Loucy (cell line): ENCODE measurements at regions not wholly inside any gene's neighbourhood (a gene's known extent, or its start where the extent isn't known, plus 50 kb on each side); places are given as distances from the start of the nearest gene placed in this dataset.

Experiments
- H2AFZ ChIP-seq: fragments of 200-600 bp; sonication (generic); 2 replicates; pipeline ENCODE4 v1.6.0; 2016; ENCODE audit warnings: antibody characterized with exemption, mild to moderate bottlenecking, low read length, moderate library complexity
- H3F3A ChIP-seq: fragments of 200-600 bp; 2 replicates; pipeline ENCODE4 v1.6.0; 2016; ENCODE audit warnings: antibody characterized with exemption, low read depth, mild to moderate bottlenecking
- H3K27me3 ChIP-seq: fragments of 200-600 bp; sonication (generic); 2 replicates; pipeline ENCODE4 v1.6.1; 2014; ENCODE audit warnings: low read length, mild to moderate bottlenecking; ENCODE audit not compliant: insufficient read depth, poor library complexity, severe bottlenecking
- H3K36me3 ChIP-seq: fragments of 200-600 bp; sonication (generic); 2 replicates; pipeline ENCODE4 v1.6.1; 2016; ENCODE audit warnings: low read length; ENCODE audit not compliant: insufficient read depth
- H3K4me1 ChIP-seq: fragments of 200-600 bp; sonication (generic); 2 replicates; pipeline ENCODE4 v1.5.1; 2014; ENCODE audit warnings: low read length, mild to moderate bottlenecking; ENCODE audit not compliant: insufficient read depth, poor library complexity, severe bottlenecking
- H3K4me2 ChIP-seq: fragments of 200-600 bp; sonication (generic); 2 replicates; pipeline ENCODE4 v1.6.0; 2014; ENCODE audit warnings: antibody characterized with exemption, low read length, low read depth, mild to moderate bottlenecking; ENCODE audit not compliant: poor library complexity, severe bottlenecking
- H3K4me3 ChIP-seq: fragments of 200-600 bp; sonication (generic); 2 replicates; pipeline ENCODE4 v1.5.1; 2014; ENCODE audit warnings: low read length, mild to moderate bottlenecking, mixed read lengths; ENCODE audit not compliant: poor library complexity, severe bottlenecking
- H3K79me2 ChIP-seq: fragments of 200-600 bp; sonication (generic); 2 replicates; pipeline ENCODE4 v1.6.1; 2014; ENCODE audit warnings: low read length; ENCODE audit not compliant: insufficient read depth
- H3K9ac ChIP-seq: fragments of 200-600 bp; sonication (generic); 2 replicates; pipeline ENCODE4 v1.6.0; 2014; ENCODE audit warnings: mild to moderate bottlenecking, low read depth, low read length, moderate library complexity; ENCODE audit not compliant: poor library complexity, severe bottlenecking
- H3K9me2 ChIP-seq: fragments of 200-600 bp; sonication (generic); replicated peaks from 2 replicates; pipeline ENCODE4 v1.6.1; 2016; ENCODE audit warnings: low read depth, low read length, mixed read lengths
- H3K9me3 ChIP-seq: fragments of 200-600 bp; sonication (generic); 2 replicates; pipeline ENCODE4 v1.6.1; 2014; ENCODE audit warnings: mild to moderate bottlenecking, antibody characterized with exemption, low read length, low read depth; ENCODE audit not compliant: insufficient read depth
- H4K20me1 ChIP-seq: fragments of 200-600 bp; sonication (generic); 2 replicates; pipeline ENCODE4 v1.6.0; 2014; ENCODE audit warnings: antibody characterized with exemption, low read length, mild to moderate bottlenecking; ENCODE audit not compliant: insufficient read depth, poor library complexity, severe bottlenecking
- CTCF ChIP-seq: fragments of 200-600 bp; sonication (generic); conservative IDR thresholded peaks from 2 replicates; pipeline ENCODE4 v1.5.1; 2014; ENCODE audit warnings: mild to moderate bottlenecking, antibody characterized with exemption, low read length
- EZH2phosphoT487 ChIP-seq: fragments of 200-600 bp; IDR thresholded peaks from 2 replicates; pipeline ENCODE4 v1.6.1; 2018; ENCODE audit warnings: antibody characterized with exemption, mild to moderate bottlenecking, moderate library complexity, borderline replicate concordance

DNA sequence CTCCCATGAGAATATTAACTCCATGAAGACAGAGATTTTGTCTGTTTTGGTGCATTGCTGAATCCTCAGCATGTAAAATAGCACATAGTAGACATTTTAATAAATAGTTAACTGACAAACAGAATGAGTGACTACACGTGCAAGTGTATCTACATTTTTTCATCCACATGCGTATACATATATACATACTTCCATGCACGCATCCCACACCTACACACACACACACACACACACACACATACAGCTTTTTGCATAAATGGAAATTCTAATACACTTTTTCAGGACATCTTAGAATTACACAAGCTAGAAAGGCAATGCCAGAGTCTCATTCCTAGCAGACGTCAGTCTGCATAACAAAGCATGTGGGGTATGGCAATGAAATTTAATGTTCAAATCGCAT is 139.7 kb upstream of the LRFN2 start:
- Histone ChIP-seq H3K4me2 (no peak overlapping the region), H4K20me1 (no peaks in the 10 kb centered on the region), H3K9me2 (no peaks in the 10 kb centered on the region), H3K4me3 (no peak overlapping the region), H3K9ac (no peak overlapping the region), H3K79me2 (no peaks in the 10 kb centered on the region), H3K36me3 (no peaks in the 10 kb centered on the region), H3K27me3 (no peaks in the 10 kb centered on the region), H2AFZ (no peak overlapping the region), H3F3A (no peaks in the 10 kb centered on the region), H3K4me1 (peaks cover 3% of the 10 kb centered on the region), H3K9me3 (no peaks in the 10 kb centered on the region)
- TF ChIP-seq CTCF: no peak
- no peak for TF ChIP-seq EZH2phosphoT487

DNA sequence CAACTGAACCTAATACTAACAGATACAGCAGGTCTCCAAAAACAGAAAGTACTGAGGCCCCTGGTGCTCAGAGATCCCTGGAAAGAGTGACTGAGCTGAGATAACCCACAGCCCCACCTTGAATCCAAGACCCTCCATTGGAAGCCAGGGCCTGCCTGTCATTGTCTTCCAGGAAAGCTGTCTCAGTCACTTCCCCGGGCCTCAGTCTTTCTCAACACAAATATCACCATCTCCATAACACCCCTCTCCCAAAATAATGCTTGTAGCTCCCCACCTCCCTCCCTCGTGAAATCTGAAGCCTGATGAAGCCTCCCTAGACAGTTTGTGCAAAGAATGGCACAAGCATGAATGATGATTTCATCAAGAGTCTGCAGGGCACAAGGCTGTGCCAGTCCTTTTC is 138.2 kb upstream of the LRFN2 start:
- Histone ChIP-seq H4K20me1 (no peaks in the 10 kb centered on the region), H3K9me3 (no peaks in the 10 kb centered on the region), H3K36me3 (no peaks in the 10 kb centered on the region), H3K9me2 (no peaks in the 10 kb centered on the region), H3K79me2 (no peaks in the 10 kb centered on the region), H3F3A (no peaks in the 10 kb centered on the region), H3K4me3 (no peak overlapping the region), H3K9ac (no peak overlapping the region), H2AFZ (no peak overlapping the region), H3K4me2 (no peak overlapping the region), H3K4me1 (peaks cover 9% of the 10 kb centered on the region), H3K27me3 (no peaks in the 10 kb centered on the region)
- TF ChIP-seq EZH2phosphoT487: no peak
- no peak for TF ChIP-seq CTCF

GRCh38 chr6:40724886-40725285 is 137.7 kb upstream of the LRFN2 start:
- no peaks in the 10 kb centered on the region for H3F3A ChIP-seq
- no peak overlapping the region for H3K9ac ChIP-seq
- TF ChIP-seq EZH2phosphoT487: no peak
- peak; percentile 32; the same call in 1 of the 2 replicates for TF ChIP-seq CTCF
- no peaks in the 10 kb centered on the region for H3K9me3 ChIP-seq
- H3K4me1 ChIP-seq: peaks cover 13% of the 10 kb centered on the region
- no peaks in the 10 kb centered on the region for H3K9me2 ChIP-seq
- no peaks in the 10 kb centered on the region for H3K79me2 ChIP-seq
- no peak overlapping the region for H3K4me2 ChIP-seq
- H3K36me3 ChIP-seq: no peaks in the 10 kb centered on the region
- H2AFZ ChIP-seq: no peak overlapping the region
- H3K27me3 ChIP-seq: no peaks in the 10 kb centered on the region
- H4K20me1 ChIP-seq: no peaks in the 10 kb centered on the region
- no peak overlapping the region for H3K4me3 ChIP-seq
